Thyroid gland (tissue), 4 donors: ENCODE measurements at regions not wholly inside any gene's neighbourhood (a gene's known extent, or its start where the extent isn't known, plus 50 kb on each side); places are given as distances from the start of the nearest gene placed in this dataset.

ENCODE experiments used
- DNase-seq, 2 donors: peaks; one replicate each; pipeline ENCODE4 v3.0.0-alpha.2; 2019
- H3K27ac ChIP-seq, 3 donors: fragments of 200-600 bp; sonication (generic); 1 replicate in 2 of 3; 2 replicates in 1 of 3; pipeline ENCODE4 v1.5.1; 2016 to 2019; ENCODE audit warnings: mild to moderate bottlenecking in 1 of 3, moderate library complexity in 1 of 3
- H3K27me3 ChIP-seq: fragments of 200-600 bp; sonication (generic); one replicate; pipeline ENCODE4 v1.5.1; 2019
- H3K36me3 ChIP-seq, 2 donors: fragments of 200-600 bp; sonication (generic); one replicate each; pipeline ENCODE4 v1.5.1; 2016 to 2019
- H3K4me1 ChIP-seq, 2 donors: fragments of 200-600 bp; sonication (generic); one replicate each; pipeline ENCODE4 v1.5.1; 2017 to 2019
- H3K4me3 ChIP-seq, 3 donors: fragments of 200-600 bp; sonication (generic); replicated peaks in 1 of 3; 1 replicate in 2 of 3; 2 replicates in 1 of 3; pipeline ENCODE4 v1.5.1; 2016; ENCODE audit warnings: mild to moderate bottlenecking in 1 of 3
- H3K9me3 ChIP-seq: fragments of 200-600 bp; sonication (generic); one replicate; pipeline ENCODE4 v1.5.1; 2017
- CTCF ChIP-seq, 6 experiments: fragments of 200-600 bp in 3 of 6; fragments of 450-650 bp in 3 of 6; sonication (generic) in 3 of 6; IDR thresholded peaks; one replicate each; pipeline ENCODE4 v1.5.1; 2016 to 2019; ENCODE audit warnings: antibody characterized with exemption in 6 of 6, mild to moderate bottlenecking in 2 of 6, inconsistent platforms in 1 of 6, moderate library complexity in 1 of 6
- POLR2A ChIP-seq, 2 donors: fragments of 450-650 bp; IDR thresholded peaks; one replicate each; pipeline ENCODE4 v1.6.1; 2017; ENCODE audit warnings: antibody characterized with exemption in 2 of 2, mild to moderate bottlenecking in 2 of 2, moderate library complexity in 1 of 2
- WGBS, 2 donors: methylation state at CpG; one replicate each; pipeline ENCODE4 v1.1.5; 2017; 5-methylcytosine and 5-hydroxymethylcytosine counted together
- intact Hi-C: fragments of 100-400 bp; cut with DNase I; formaldehyde crosslinking; loops from one replicate; pipeline ENCODE4 v1.15.1; 2023

- H3K4me1 ChIP-seq, result peaks cover 0 to 4% of the 10 kb centered on the region in 2 donors
- DNase-seq, result no peak
- H3K27ac ChIP-seq, result no peak overlapping the region
- H3K27me3 ChIP-seq, result no peaks in the 10 kb centered on the region
- H3K4me3 ChIP-seq, result no peak overlapping the region
- 93 to 94% methylated on average over 6 of the region's 6 CpGs for WGBS, 2 donors
- H3K36me3 ChIP-seq, result no peaks in the 10 kb centered on the region
- intact Hi-C loops, result no loop called here
- H3K9me3 ChIP-seq, result no peaks in the 10 kb centered on the region
- TF ChIP-seq POLR2A (IDR thresholded peaks at IDR 0.05), result no peak
- TF ChIP-seq CTCF (IDR thresholded peaks at IDR 0.05), result no peak
Observed at GRCh38 chr2:217101972-217102371, 242.1 kb upstream of the TNP1 start.

DNA sequence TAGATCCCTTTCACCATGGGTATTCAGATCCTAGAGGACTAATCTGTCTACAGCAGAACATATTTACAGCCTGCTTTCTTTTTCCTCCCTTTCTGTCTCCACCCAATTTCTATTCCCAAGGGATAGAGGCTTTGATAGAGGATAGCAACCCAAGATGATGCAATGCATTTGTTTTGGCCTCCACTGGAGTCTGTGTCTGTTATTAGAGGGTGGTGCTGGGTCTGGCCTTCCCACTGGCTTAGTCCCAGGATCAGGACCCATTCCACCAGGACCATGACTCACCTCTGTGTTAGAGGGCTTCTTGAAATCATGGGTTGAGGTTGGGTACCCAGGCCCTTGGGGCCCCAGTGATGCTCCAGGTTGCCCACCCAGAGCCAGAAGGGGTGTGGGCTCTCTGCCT lies 239.7 kb upstream of the TNP1 start:
- no peak for DNase-seq
- Histone ChIP-seq H3K27me3 (no peaks in the 10 kb centered on the region), H3K27ac (no peak overlapping the region), H3K4me1 (no peaks in the 10 kb centered on the region), H3K36me3 (no peaks in the 10 kb centered on the region), H3K4me3 (no peak overlapping the region), H3K9me3 (no peaks in the 10 kb centered on the region)
- no peak for TF ChIP-seq CTCF (IDR thresholded peaks at IDR 0.05)
- TF ChIP-seq POLR2A (IDR thresholded peaks at IDR 0.05), result no peak
- intact Hi-C loops, result no loop called here

GRCh38 chr2:217098435-217098834 lies 238.6 kb upstream of the TNP1 start:
- Histone ChIP-seq H3K4me3 (no peak overlapping the region), H3K36me3 (no peaks in the 10 kb centered on the region), H3K27ac (no peak overlapping the region), H3K27me3 (no peaks in the 10 kb centered on the region), H3K9me3 (no peaks in the 10 kb centered on the region), H3K4me1 (no peaks in the 10 kb centered on the region)
- TF ChIP-seq POLR2A (IDR thresholded peaks at IDR 0.05) (no peak), CTCF (IDR thresholded peaks at IDR 0.05) (no peak)
- WGBS, 2 donors, result 91 to 92% methylated on average over 5 of the region's 5 CpGs
- no peak for DNase-seq
- intact Hi-C loops, result no loop called here

- intact Hi-C loops, result no loop called here
- no peaks in the 10 kb centered on the region for H3K27me3 ChIP-seq
- H3K9me3 ChIP-seq, result no peaks in the 10 kb centered on the region
- no peaks in the 10 kb centered on the region for H3K4me1 ChIP-seq
- no peaks in the 10 kb centered on the region for H3K36me3 ChIP-seq
- no peak overlapping the region for H3K27ac ChIP-seq
- no peak overlapping the region for H3K4me3 ChIP-seq
- WGBS, 2 donors, result 89 to 97% methylated on average over 2 of the region's 2 CpGs
- TF ChIP-seq CTCF (IDR thresholded peaks at IDR 0.05), result no peak
- TF ChIP-seq POLR2A (IDR thresholded peaks at IDR 0.05), result no peak
- DNase-seq, result no peak
Observed at GRCh38 chr2:217097346-217097745, 237.5 kb upstream of the TNP1 start.

DNA sequence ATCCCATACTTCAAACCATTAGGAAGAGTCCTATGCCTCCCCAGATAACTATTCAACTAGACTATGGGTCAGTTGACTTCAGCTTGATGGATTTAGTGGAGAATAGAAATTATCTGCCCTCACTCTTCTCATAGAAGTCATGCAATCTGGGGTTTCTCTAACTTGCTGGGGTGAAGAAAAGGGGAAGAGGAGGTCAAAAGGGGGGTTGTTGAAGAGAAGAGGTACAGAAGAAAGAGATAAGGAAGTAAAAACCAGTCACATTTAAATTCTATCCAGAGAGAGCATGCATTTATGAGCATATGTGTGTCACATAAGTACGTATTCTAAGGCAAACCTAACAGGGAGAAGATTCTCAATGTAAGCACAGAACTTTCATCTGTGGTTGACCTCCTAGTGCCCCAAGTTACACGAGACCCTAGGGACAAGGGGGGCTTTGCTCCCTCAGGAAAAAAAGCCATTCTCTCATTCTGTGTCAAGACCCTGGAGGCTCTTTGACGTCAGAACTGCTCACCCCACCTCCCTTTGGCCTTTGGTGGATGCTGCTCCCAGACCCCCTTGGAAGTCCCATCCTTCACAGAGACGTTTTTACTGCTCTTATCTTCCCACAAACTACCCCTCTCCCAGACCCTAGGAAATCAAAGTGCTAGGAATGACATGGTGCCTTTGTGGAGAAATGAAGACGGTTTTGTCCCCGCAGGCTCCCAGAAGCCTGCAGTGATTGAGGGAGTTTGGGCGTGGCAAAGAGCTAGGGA lies 236.8 kb upstream of the TNP1 start:
- Histone ChIP-seq H3K4me3 (no peak overlapping the region), H3K27me3 (no peaks in the 10 kb centered on the region), H3K9me3 (no peaks in the 10 kb centered on the region), H3K36me3 (no peaks in the 10 kb centered on the region), H3K27ac (no peak overlapping the region), H3K4me1 (no peaks in the 10 kb centered on the region)
- no peak for DNase-seq
- TF ChIP-seq CTCF (IDR thresholded peaks at IDR 0.05) (no peak), POLR2A (IDR thresholded peaks at IDR 0.05) (no peak)
- WGBS, 2 donors, result 86 to 94% methylated on average over 7 of the region's 7 CpGs
- intact Hi-C loops, result no loop called here
